Adrenal gland (tissue), 9 donors: ENCODE measurements at regions not wholly inside any gene's neighbourhood (a gene's known extent, or its start where the extent isn't known, plus 50 kb on each side); places are given as distances from the start of the nearest gene placed in this dataset.

Source experiments
- DNase-seq, 7 donors: peaks; one replicate each; pipeline ENCODE4 v3.0.0-alpha.2; 2019 to 2020
- H3K27ac ChIP-seq, 5 donors: fragments of 200-600 bp; sonication (generic) in 4 of 5; 1 replicate in 3 of 5; 2 replicates in 2 of 5; pipeline versions ENCODE4 v1.5.1 to v1.8.0; 2016 to 2020; ENCODE audit warnings: mild to moderate bottlenecking in 1 of 5
- H3K27me3 ChIP-seq: fragments of 200-600 bp; 2 replicates; pipeline ENCODE4 v1.8.0; 2021
- H3K36me3 ChIP-seq, 2 donors: fragments of 200-600 bp; replicated peaks in 1 of 2; 1 replicate in 1 of 2; 2 replicates in 1 of 2; pipeline versions ENCODE4 v1.5.1 to v1.8.0; 2018 to 2022
- H3K4me1 ChIP-seq, 2 donors: fragments of 200-600 bp; replicated peaks in 1 of 2; 1 replicate in 1 of 2; 2 replicates in 1 of 2; pipeline versions ENCODE4 v1.5.1 to v1.8.0; 2018 to 2021
- H3K4me3 ChIP-seq, 4 donors: fragments of 200-600 bp; sonication (generic) in 3 of 4; one replicate each; pipeline ENCODE4 v1.5.1; 2016 to 2018
- H3K9me3 ChIP-seq, 3 donors: fragments of 200-600 bp; sonication (generic) in 1 of 3; replicated peaks in 1 of 3; 1 replicate in 2 of 3; 2 replicates in 1 of 3; pipeline versions ENCODE4 v1.5.1 to v1.8.0; 2016 to 2021
- CTCF ChIP-seq, 6 experiments: fragments of 450-650 bp in 4 of 6; fragments of 200-600 bp in 2 of 6; sonication (generic) in 1 of 6; IDR thresholded peaks; 1 replicate in 5 of 6; 2 replicates in 1 of 6; pipeline versions ENCODE4 v1.5.1 to v1.8.0; 2016 to 2021; ENCODE audit warnings: antibody characterized with exemption in 6 of 6, mild to moderate bottlenecking in 2 of 6, moderate library complexity in 1 of 6
- POLR2A ChIP-seq, 2 donors: fragments of 450-650 bp; IDR thresholded peaks; one replicate each; pipeline ENCODE4 v1.6.1; 2017; ENCODE audit warnings: antibody characterized with exemption in 2 of 2, mild to moderate bottlenecking in 2 of 2, moderate library complexity in 1 of 2
- WGBS, 4 donors: extraction: QIAGEN DNeasy Blood & Tissue Kit in 2 of 4; methylation state at CpG; one replicate each; pipeline versions ENCODE4 v1.1.5 to v1.1.7; 2013 to 2017; 5-methylcytosine and 5-hydroxymethylcytosine counted together
- intact Hi-C, 2 donors: fragments of 100-400 bp; cut with DNase I; formaldehyde crosslinking; loops; one replicate each; pipeline versions ENCODE4 v1.14.1 to v1.15.0; 2022 to 2023
- donor health status: healthy with polysubstance abuse.
- donor health status: Bipolar disorder and iron deficiency.
- donor health status: DM: yes; HTN: yes; CAD: no.
- donor health status: DM: no; HTN: no; CAD: no.
- donor health status: DM: no; HTN: no; CAD: no.

GRCh38 chr18:4593895-4594294 lies 138.8 kb upstream of the DLGAP1 start:
- H3K27me3 ChIP-seq: no peaks in the 10 kb centered on the region
- no peak for DNase-seq
- H3K36me3 ChIP-seq: no peaks in the 10 kb centered on the region
- WGBS, 4 donors: 70 to 83% (median 76%) methylated on average over 1 of the region's 1 CpG
- TF ChIP-seq POLR2A (IDR thresholded peaks at IDR 0.05) (no peak), CTCF (IDR thresholded peaks at IDR 0.05) (no peak)
- intact Hi-C loops: no loop called here
- H3K9me3 ChIP-seq: no peaks in the 10 kb centered on the region
- no peak overlapping the region for H3K4me3 ChIP-seq
- no peaks in the 10 kb centered on the region for H3K4me1 ChIP-seq
- H3K27ac ChIP-seq: no peak overlapping the region

GRCh38 chr18:4593459-4593858 lies 138.4 kb upstream of the DLGAP1 start:
- Histone ChIP-seq H3K9me3 (no peaks in the 10 kb centered on the region), H3K27ac (no peak overlapping the region), H3K4me1 (no peaks in the 10 kb centered on the region), H3K4me3 (no peak overlapping the region), H3K36me3 (no peaks in the 10 kb centered on the region), H3K27me3 (no peaks in the 10 kb centered on the region)
- TF ChIP-seq POLR2A (IDR thresholded peaks at IDR 0.05) (no peak), CTCF (IDR thresholded peaks at IDR 0.05) (no peak)
- intact Hi-C loops: no loop called here
- no peak for DNase-seq
- WGBS, 4 donors: 67 to 80% (median 72%) methylated on average over 4 of the region's 4 CpGs

- WGBS, 4 donors: 68 to 72% (median 70%) methylated on average over 5 of the region's 5 CpGs
- no peaks in the 10 kb centered on the region for H3K36me3 ChIP-seq
- no peak for TF ChIP-seq POLR2A (IDR thresholded peaks at IDR 0.05)
- no peak for TF ChIP-seq CTCF (IDR thresholded peaks at IDR 0.05)
Measured at GRCh38 chr18:4589056-4589800, 134.1 kb upstream of the DLGAP1 start.

GRCh38 chr18:4587204-4587603 lies 132.1 kb upstream of the DLGAP1 start:
- intact Hi-C loops: no loop called here

More at GRCh38 chr18:4589056-4589800, 134.1 kb upstream of the DLGAP1 start:
- intact Hi-C loops: no loop called here
- Histone ChIP-seq H3K4me1 (no peaks in the 10 kb centered on the region), H3K27ac (no peak overlapping the region), H3K27me3 (no peaks in the 10 kb centered on the region), H3K9me3 (no peaks in the 10 kb centered on the region), H3K4me3 (no peak overlapping the region)
- DNase-seq: no peak

More at GRCh38 chr18:4587204-4587603, 132.1 kb upstream of the DLGAP1 start:
- TF ChIP-seq CTCF (IDR thresholded peaks at IDR 0.05): no peak
- no peak for TF ChIP-seq POLR2A (IDR thresholded peaks at IDR 0.05)
- no peaks in the 10 kb centered on the region for H3K36me3 ChIP-seq
- no peak for DNase-seq
- no peaks in the 10 kb centered on the region for H3K9me3 ChIP-seq
- no peak overlapping the region for H3K27ac ChIP-seq
- no peaks in the 10 kb centered on the region for H3K27me3 ChIP-seq
- no peak overlapping the region for H3K4me3 ChIP-seq
- H3K4me1 ChIP-seq: no peaks in the 10 kb centered on the region
